A673 (cell line): ENCODE measurements at regions not wholly inside any gene's neighbourhood (a gene's known extent, or its start where the extent isn't known, plus 50 kb on each side); places are given as distances from the start of the nearest gene placed in this dataset.

Experiments
- BruUV-seq: library from RNA; stranded (reverse); fragments of 400-500 nt; replicated peaks from 2 replicates; lab custom pipeline; 2021; lab: Mats Ljungman, UMichigan
- CTCF ChIA-PET: fragments of 300-600 bp; sonication (Branson Sonifier 250); formaldehyde crosslinking; loops from one replicate; lab custom pipeline; 2022; ENCODE audit warnings: antibody characterized with exemption; lab: Charles Lee
- POLR2A ChIA-PET: fragments of 300-600 bp; sonication (Branson Sonifier 250); formaldehyde crosslinking; loops from one replicate; lab custom pipeline; 2022; ENCODE audit warnings: antibody characterized with exemption; ENCODE audit not compliant: low non-redundant PET; lab: Charles Lee
- DNase-seq: peaks from one replicate; pipeline ENCODE4 v3.0.0-alpha.2; 2015; ENCODE audit warnings: low spot score
- H3K27ac ChIP-seq: fragments of 200-600 bp; sonication (generic); 2 replicates; pipeline ENCODE4 v1.5.1; 2016; ENCODE audit warnings: mixed run types, low read depth, mild to moderate bottlenecking, mixed read lengths, antibody characterized with exemption, low read length; ENCODE audit not compliant: poor library complexity, severe bottlenecking
- H3K27me3 ChIP-seq: fragments of 200-600 bp; sonication (generic); replicated peaks from 2 replicates; pipeline ENCODE4 v1.6.1; 2017; ENCODE audit warnings: mixed run types, low read depth, mild to moderate bottlenecking, mixed read lengths, antibody characterized with exemption, low read length; ENCODE audit not compliant: insufficient read depth, poor library complexity
- H3K36me3 ChIP-seq: fragments of 200-600 bp; sonication (generic); 2 replicates; pipeline ENCODE4 v1.6.1; 2016; ENCODE audit warnings: mixed run types, mild to moderate bottlenecking, mixed read lengths, antibody characterized with exemption, low read length; ENCODE audit not compliant: insufficient read depth, poor library complexity, severe bottlenecking
- H3K4me1 ChIP-seq: fragments of 200-600 bp; sonication (generic); 2 replicates; pipeline ENCODE4 v1.6.1; 2017; ENCODE audit warnings: mixed run types, mild to moderate bottlenecking, mixed read lengths, antibody characterized with exemption, low read length; ENCODE audit not compliant: insufficient read depth, poor library complexity, severe bottlenecking
- H3K4me3 ChIP-seq: fragments of 200-600 bp; sonication (generic); 2 replicates; pipeline ENCODE4 v1.5.1; 2016; ENCODE audit warnings: low read depth, mixed run types, mild to moderate bottlenecking, mixed read lengths, low read length; ENCODE audit not compliant: poor library complexity, severe bottlenecking
- H3K9me3 ChIP-seq: fragments of 200-600 bp; sonication (generic); 2 replicates; pipeline ENCODE4 v1.6.1; 2016; ENCODE audit warnings: mixed run types, low read depth, mild to moderate bottlenecking, mixed read lengths, antibody characterized with exemption, low read length; ENCODE audit not compliant: poor library complexity, severe bottlenecking
- CTCF ChIP-seq: fragments of 300-800, 200-600 bp; sonication (generic); conservative IDR thresholded peaks from 2 replicates; pipeline ENCODE4 v1.5.1; 2017; ENCODE audit warnings: low read depth, mild to moderate bottlenecking, antibody characterized with exemption, low read length, moderate library complexity, mixed read lengths
- EZH2 ChIP-seq: fragments of 200-600 bp; sonication (generic); IDR thresholded peaks from 2 replicates; pipeline ENCODE4 v1.6.1; 2017; ENCODE audit warnings: borderline replicate concordance, low read depth, mild to moderate bottlenecking, mixed read lengths, antibody characterized with exemption, low read length; ENCODE audit not compliant: poor library complexity, severe bottlenecking
- intact Hi-C: fragments of 100-400 bp; cut with micrococcal nuclease; formaldehyde crosslinking; loops from one replicate; pipeline ENCODE4 v1.10.0; 2022; ENCODE audit not compliant: unreplicated experiment

GRCh38 chr3:102972350-102972749, 537.5 kb downstream of the ZPLD1 start:
- ChIA-PET CTCF (no interaction called here), POLR2A (no interaction called here)
- intact Hi-C loops, result no loop called here
- H3K4me1 ChIP-seq, result no peaks in the 10 kb centered on the region
- no peak for TF ChIP-seq CTCF
- TF ChIP-seq EZH2, result no peak
- no peak overlapping the region for H3K27ac ChIP-seq
- no peak for DNase-seq
- no peaks in the 10 kb centered on the region for H3K27me3 ChIP-seq
- BruUV-seq, result no TSS peak
- no peak overlapping the region for H3K4me3 ChIP-seq
- H3K9me3 ChIP-seq, result no peaks in the 10 kb centered on the region
- H3K36me3 ChIP-seq, result no peaks in the 10 kb centered on the region

DNA sequence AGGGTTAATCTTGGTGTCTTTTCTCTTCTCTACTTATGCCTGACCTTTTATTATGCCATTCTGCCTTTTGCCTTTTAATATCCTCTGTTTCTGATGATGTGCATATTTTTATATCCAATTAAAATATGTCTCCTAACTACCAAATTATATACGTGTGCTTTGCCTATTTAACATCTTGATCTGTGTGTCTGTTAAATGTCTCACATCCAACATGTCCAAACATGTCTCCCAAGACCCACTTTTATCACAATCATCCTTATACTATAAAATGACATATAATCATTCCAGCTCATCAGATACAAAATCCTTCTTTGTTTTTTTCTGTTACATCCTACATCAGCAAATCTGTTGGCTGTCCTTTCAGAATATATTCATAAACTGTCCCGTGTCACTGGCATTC, 539.5 kb downstream of the ZPLD1 start:
- no peak overlapping the region for H3K4me3 ChIP-seq
- H3K4me1 ChIP-seq, result peaks cover 6% of the 10 kb centered on the region
- H3K36me3 ChIP-seq, result no peaks in the 10 kb centered on the region
- ChIA-PET POLR2A (interaction anchor here (0.7 kb wide), 1 partner anchor 1924 kb away, joined by 4 read pairs; no protein-coding TSS in a partner anchor), CTCF (no interaction called here)
- no TSS peak for BruUV-seq
- H3K9me3 ChIP-seq, result no peaks in the 10 kb centered on the region
- H3K27me3 ChIP-seq, result no peaks in the 10 kb centered on the region
- intact Hi-C loops, result no loop called here
- TF ChIP-seq EZH2, result no peak
- H3K27ac ChIP-seq, result no peak overlapping the region
- no peak for DNase-seq

DNA sequence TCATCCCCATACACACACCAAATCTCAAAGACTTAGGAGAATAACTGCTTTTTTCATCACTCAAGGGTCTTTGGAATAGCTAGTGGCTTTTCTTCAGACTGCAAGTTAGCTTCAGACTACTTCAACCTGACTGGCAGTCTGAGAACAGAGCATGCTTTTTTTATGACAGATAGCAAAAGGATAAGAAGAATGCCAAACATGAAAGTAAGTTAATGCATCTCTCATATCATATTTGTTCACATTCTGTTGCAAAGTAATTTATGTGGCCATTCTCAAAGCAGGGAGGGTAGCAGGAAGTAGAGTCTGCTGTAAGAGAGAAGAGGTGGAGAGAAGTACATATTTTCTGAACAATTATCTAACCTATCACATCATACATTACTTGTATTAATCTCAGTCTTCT, 544.4 kb downstream of the ZPLD1 start:
- DNase-seq, result no peak
- CTCF ChIA-PET, result no interaction called here
- BruUV-seq, result no TSS peak

More for the DNA sequence above, 544.4 kb downstream of the ZPLD1 start:
- Histone ChIP-seq H3K27ac (no peak overlapping the region), H3K36me3 (no peaks in the 10 kb centered on the region), H3K4me1 (peaks cover 6% of the 10 kb centered on the region), H3K9me3 (no peaks in the 10 kb centered on the region), H3K27me3 (no peaks in the 10 kb centered on the region), H3K4me3 (no peak overlapping the region)
- TF ChIP-seq EZH2, result no peak
- TF ChIP-seq CTCF, result no peak
- intact Hi-C loops, result no loop called here
- POLR2A ChIA-PET, result no interaction called here
